ENCODE measurements at regions not wholly inside any gene's neighbourhood (a gene's known extent, or its start where the extent isn't known, plus 50 kb on each side); places are given as distances from the start of the nearest gene placed in this dataset.

GRCh38 chr5:133905424-133905823 lies 63.0 kb downstream of the C5orf15 start:
- no peak for DNase-seq (ENCODE audit: low read depth)

GRCh38 chr5:133904641-133905040 lies 63.8 kb downstream of the C5orf15 start:
- no peak for DNase-seq (ENCODE audit: low read depth)

- no peak for DNase-seq (ENCODE audit: low read depth)
Observed at GRCh38 chr5:133902511-133903118, 65.8 kb downstream of the C5orf15 start.

- no peak for DNase-seq (ENCODE audit: low read depth)
Observed at GRCh38 chr5:133900534-133901270, 67.7 kb downstream of the C5orf15 start.

- DNase-seq (ENCODE audit: low read depth) = no peak
Observed at GRCh38 chr5:133899506-133899905, 68.9 kb downstream of the C5orf15 start.

GRCh38 chr5:133898440-133898839 lies 70.0 kb downstream of the C5orf15 start:
- DNase-seq (ENCODE audit: low read depth) = no peak

- DNase-seq (ENCODE audit: low read depth) = no peak
Observed at GRCh38 chr5:133897431-133897830, 71.0 kb downstream of the C5orf15 start.

- DNase-seq (ENCODE audit: low read depth) = no peak
Observed at GRCh38 chr5:133896873-133897272, 71.6 kb downstream of the C5orf15 start.

- no peak for DNase-seq (ENCODE audit: low read depth)
Observed at GRCh38 chr5:133895979-133896845, 72.2 kb downstream of the C5orf15 start.

- no peak for DNase-seq (ENCODE audit: low read depth)
Observed at GRCh38 chr5:133894143-133894542, 74.3 kb downstream of the C5orf15 start.

- no peak for DNase-seq (ENCODE audit: low read depth)
Observed at GRCh38 chr5:133892774-133893173, 75.7 kb downstream of the C5orf15 start.

- DNase-seq (ENCODE audit: low read depth) = no peak
Observed at GRCh38 chr5:133892306-133892705, 76.1 kb downstream of the C5orf15 start.

- no peak for DNase-seq (ENCODE audit: low read depth)
Observed at GRCh38 chr5:133891390-133891789, 77.0 kb downstream of the C5orf15 start.

GRCh38 chr5:133890776-133891280 lies 77.6 kb downstream of the C5orf15 start:
- no peak for DNase-seq (ENCODE audit: low read depth)

- peak; percentile 5 for DNase-seq (ENCODE audit: low read depth)
Observed at GRCh38 chr5:133890314-133890713, 78.1 kb downstream of the C5orf15 start.

GRCh38 chr5:133889271-133889905 lies 79.0 kb downstream of the C5orf15 start:
- no peak for DNase-seq (ENCODE audit: low read depth)

GRCh38 chr5:133888625-133888991 lies 79.8 kb downstream of the C5orf15 start:
- DNase-seq (ENCODE audit: low read depth) = no peak

GRCh38 chr5:133885566-133885965 lies 82.9 kb downstream of the C5orf15 start:
- no peak for DNase-seq (ENCODE audit: low read depth)

- no peak for DNase-seq (ENCODE audit: low read depth)
Observed at GRCh38 chr5:133884569-133885311, 83.7 kb downstream of the C5orf15 start.

GRCh38 chr5:133883916-133884315 lies 84.5 kb downstream of the C5orf15 start:
- no peak for DNase-seq (ENCODE audit: low read depth)

- no peak for DNase-seq (ENCODE audit: low read depth)
Observed at GRCh38 chr5:133882846-133883245, 85.6 kb downstream of the C5orf15 start.
